Prostate gland (tissue), 2 donors: ENCODE measurements at regions not wholly inside any gene's neighbourhood (a gene's known extent, or its start where the extent isn't known, plus 50 kb on each side); places are given as distances from the start of the nearest gene placed in this dataset.

Source experiments
- DNase-seq: peaks from one replicate; pipeline ENCODE4 v3.0.0-alpha.2; 2019; ENCODE audit warnings: low spot score
- H3K27ac ChIP-seq, 2 donors: fragments of 200-600 bp; sonication (generic); 2 replicates each; pipeline ENCODE4 v1.5.1; 2017 to 2019
- H3K27me3 ChIP-seq: fragments of 200-600 bp; sonication (generic); replicated peaks from 2 replicates; pipeline ENCODE4 v1.5.1; 2019; ENCODE audit not compliant: insufficient read depth
- H3K36me3 ChIP-seq, 2 donors: fragments of 200-600 bp; sonication (generic); 1 replicate in 1 of 2; 2 replicates in 1 of 2; pipeline versions ENCODE4 v1.5.1 to v1.8.1; 2017 to 2019
- H3K4me1 ChIP-seq: fragments of 200-600 bp; sonication (generic); replicated peaks from 2 replicates; pipeline ENCODE4 v1.5.1; 2019
- H3K4me3 ChIP-seq, 2 donors: fragments of 200-600 bp; sonication (generic); 2 replicates each; pipeline ENCODE4 v1.5.1; 2017 to 2019
- H3K9me3 ChIP-seq: fragments of 200-600 bp; sonication (generic); 2 replicates; pipeline ENCODE4 v1.5.1; 2017
- POLR2A ChIP-seq: fragments of 450-650 bp; IDR thresholded peaks from one replicate; pipeline ENCODE4 v1.6.1; 2016; ENCODE audit warnings: antibody characterized with exemption, mild to moderate bottlenecking
- POLR2AphosphoS5 ChIP-seq: sonication (generic); formaldehyde crosslinking; IDR thresholded peaks from one replicate; pipeline ENCODE4 v1.6.1; 2017; ENCODE audit warnings: antibody characterized with exemption
- WGBS: methylation state at CpG from one replicate; pipeline ENCODE4 v1.1.5; 2018; 5-methylcytosine and 5-hydroxymethylcytosine counted together
- intact Hi-C: fragments of 100-400 bp; cut with DNase I; formaldehyde crosslinking; loops from one replicate; pipeline ENCODE4 v1.14.2; 2022
- TF ChIP-seq, protein P1 (sequence below), 4 experiments: fragments of 200-600 bp in 2 of 4; fragments of 450-650 bp in 2 of 4; sonication (generic) in 2 of 4; IDR thresholded peaks; 1 replicate in 3 of 4; 2 replicates in 1 of 4; pipeline ENCODE4 v1.5.1; 2016 to 2019; ENCODE audit warnings: antibody characterized with exemption in 4 of 4, mild to moderate bottlenecking in 2 of 4, moderate library complexity in 2 of 4

DNA sequence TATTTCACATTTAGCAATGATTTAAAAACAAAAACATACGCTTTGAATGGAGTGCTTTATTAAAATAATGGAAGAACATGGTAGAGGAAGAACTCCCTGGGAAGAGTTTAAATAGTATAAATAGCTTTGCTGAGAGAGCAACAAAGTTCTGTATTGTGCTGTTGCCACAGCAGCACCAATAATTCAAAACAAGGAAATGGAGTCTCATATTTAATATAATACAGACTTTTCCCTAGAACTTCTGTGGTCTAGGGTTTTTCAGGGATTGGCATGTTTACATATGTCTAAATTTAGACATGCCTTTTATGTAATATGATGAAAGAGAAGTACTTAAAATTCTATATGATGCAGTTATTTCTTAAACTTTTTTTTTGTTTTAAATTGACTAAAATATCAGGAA is 217.2 kb upstream of the HDAC9 start:
- H3K4me1 ChIP-seq, result no peaks in the 10 kb centered on the region
- TF ChIP-seq, protein P1, sequence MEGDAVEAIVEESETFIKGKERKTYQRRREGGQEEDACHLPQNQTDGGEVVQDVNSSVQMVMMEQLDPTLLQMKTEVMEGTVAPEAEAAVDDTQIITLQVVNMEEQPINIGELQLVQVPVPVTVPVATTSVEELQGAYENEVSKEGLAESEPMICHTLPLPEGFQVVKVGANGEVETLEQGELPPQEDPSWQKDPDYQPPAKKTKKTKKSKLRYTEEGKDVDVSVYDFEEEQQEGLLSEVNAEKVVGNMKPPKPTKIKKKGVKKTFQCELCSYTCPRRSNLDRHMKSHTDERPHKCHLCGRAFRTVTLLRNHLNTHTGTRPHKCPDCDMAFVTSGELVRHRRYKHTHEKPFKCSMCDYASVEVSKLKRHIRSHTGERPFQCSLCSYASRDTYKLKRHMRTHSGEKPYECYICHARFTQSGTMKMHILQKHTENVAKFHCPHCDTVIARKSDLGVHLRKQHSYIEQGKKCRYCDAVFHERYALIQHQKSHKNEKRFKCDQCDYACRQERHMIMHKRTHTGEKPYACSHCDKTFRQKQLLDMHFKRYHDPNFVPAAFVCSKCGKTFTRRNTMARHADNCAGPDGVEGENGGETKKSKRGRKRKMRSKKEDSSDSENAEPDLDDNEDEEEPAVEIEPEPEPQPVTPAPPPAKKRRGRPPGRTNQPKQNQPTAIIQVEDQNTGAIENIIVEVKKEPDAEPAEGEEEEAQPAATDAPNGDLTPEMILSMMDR (IDR thresholded peaks at IDR 0.05), result no peak
- TF ChIP-seq POLR2A (no peak), POLR2AphosphoS5 (no peak)
- H3K27ac ChIP-seq, result no peak overlapping the region
- H3K27me3 ChIP-seq, result no peaks in the 10 kb centered on the region
- H3K4me3 ChIP-seq, result no peak overlapping the region
- no peak for DNase-seq
- intact Hi-C loops, result no loop called here
- no peaks in the 10 kb centered on the region for H3K9me3 ChIP-seq
- no peaks in the 10 kb centered on the region for H3K36me3 ChIP-seq
- 84% methylated on average over 1 of the region's 1 CpG for WGBS

GRCh38 chr7:18283045-18283444 is 212.5 kb upstream of the HDAC9 start:
- no peaks in the 10 kb centered on the region for H3K36me3 ChIP-seq
- intact Hi-C loops, result no loop called here
- no peaks in the 10 kb centered on the region for H3K9me3 ChIP-seq
- DNase-seq, result no peak
- H3K4me1 ChIP-seq, result no peaks in the 10 kb centered on the region
- H3K27ac ChIP-seq, result no peak overlapping the region
- H3K27me3 ChIP-seq, result no peaks in the 10 kb centered on the region
- no peak overlapping the region for H3K4me3 ChIP-seq
- 0% methylated on average over 1 of the region's 1 CpG for WGBS
- TF ChIP-seq, protein P1 (IDR thresholded peaks at IDR 0.05), result no peak
- TF ChIP-seq POLR2AphosphoS5, result no peak
- no peak for TF ChIP-seq POLR2A

- Histone ChIP-seq H3K27me3 (no peaks in the 10 kb centered on the region), H3K36me3 (no peaks in the 10 kb centered on the region), H3K4me1 (no peaks in the 10 kb centered on the region), H3K9me3 (no peaks in the 10 kb centered on the region), H3K4me3 (no peak overlapping the region), H3K27ac (no peak overlapping the region)
- no peak for DNase-seq
- TF ChIP-seq POLR2AphosphoS5 (no peak), POLR2A (no peak)
- TF ChIP-seq, protein P1 (IDR thresholded peaks at IDR 0.05), result no peak
- intact Hi-C loops, result no loop called here
- WGBS, result 93% methylated on average over 2 of the region's 2 CpGs
These were observed 208.1 kb upstream of the HDAC9 start for GRCh38 chr7:18287482-18287881.

DNA sequence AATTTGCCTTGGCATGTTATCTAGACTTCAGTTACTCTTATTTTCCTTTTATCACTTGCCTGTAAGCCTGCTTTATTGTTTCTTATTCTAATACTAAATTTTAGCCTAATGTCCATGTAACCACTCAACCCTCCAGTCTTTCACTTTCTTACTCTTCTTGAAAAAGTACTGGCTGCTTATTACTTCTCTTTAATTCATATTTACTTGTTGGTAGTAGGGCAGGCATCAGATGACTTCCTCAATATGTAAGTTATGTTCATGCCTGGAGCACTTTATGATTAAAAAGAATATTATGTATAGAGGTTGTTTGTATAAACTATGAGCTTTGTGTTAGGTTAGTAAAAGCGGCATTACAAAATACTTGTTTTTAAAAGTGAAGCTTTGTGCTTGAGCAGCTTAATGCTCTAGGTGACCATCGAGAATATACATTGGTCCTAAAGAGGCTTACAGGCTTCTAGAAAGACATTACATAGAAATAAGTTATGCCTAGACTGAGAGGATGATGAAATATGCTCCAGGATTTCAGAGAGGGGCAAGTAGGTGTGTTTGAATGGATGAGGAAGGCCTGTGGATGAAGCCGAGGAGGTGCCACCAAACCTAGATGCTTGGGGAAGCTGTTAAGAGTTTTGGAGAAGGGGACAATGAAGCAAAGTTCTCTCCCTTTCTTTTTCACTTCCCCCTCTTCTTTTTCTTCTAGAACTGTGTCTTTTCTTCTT is 207.1 kb upstream of the HDAC9 start:
- Histone ChIP-seq H3K9me3 (no peaks in the 10 kb centered on the region), H3K27me3 (no peaks in the 10 kb centered on the region), H3K36me3 (no peaks in the 10 kb centered on the region), H3K4me3 (no peak overlapping the region), H3K4me1 (no peaks in the 10 kb centered on the region), H3K27ac (no peak overlapping the region)
- DNase-seq, result no peak
- WGBS, result 94% methylated on average over 3 of the region's 3 CpGs
- TF ChIP-seq POLR2A (no peak), POLR2AphosphoS5 (no peak)
- TF ChIP-seq, protein P1 (IDR thresholded peaks at IDR 0.05), result no peak
- intact Hi-C loops, result no loop called here

DNA sequence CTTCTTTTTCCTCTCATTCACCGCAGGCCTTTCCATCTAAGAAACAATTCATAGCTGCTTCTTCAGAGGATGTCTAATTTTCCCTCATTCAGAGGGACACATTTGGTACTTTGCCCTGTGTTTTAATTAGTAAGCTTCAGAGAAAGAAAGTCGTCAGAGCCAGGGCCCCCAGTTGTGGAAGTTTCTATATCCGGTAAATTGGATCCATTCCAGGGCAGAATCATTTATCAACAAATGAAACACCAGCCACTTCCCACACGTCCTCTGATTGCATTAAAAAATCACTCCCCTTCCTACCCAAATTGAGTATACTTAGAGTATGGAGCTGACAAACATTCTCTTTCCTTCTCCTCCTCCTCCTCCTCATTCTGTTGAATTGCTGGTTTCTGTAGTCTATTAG is 205.8 kb upstream of the HDAC9 start:
- Histone ChIP-seq H3K4me1 (no peaks in the 10 kb centered on the region), H3K9me3 (no peaks in the 10 kb centered on the region), H3K27me3 (no peaks in the 10 kb centered on the region), H3K36me3 (no peaks in the 10 kb centered on the region), H3K4me3 (no peak overlapping the region), H3K27ac (no peak overlapping the region)
- TF ChIP-seq POLR2A (no peak), POLR2AphosphoS5 (no peak)
- TF ChIP-seq, protein P1 (IDR thresholded peaks at IDR 0.05), result no peak
- DNase-seq, result no peak
- 43% methylated on average over 4 of the region's 4 CpGs for WGBS
- intact Hi-C loops, result loop anchor here (10.0 kb wide), 1 partner anchor 65 kb away; no protein-coding TSS in a partner anchor
